ENCODE measurements at regions not wholly inside any gene's neighbourhood (a gene's known extent, or its start where the extent isn't known, plus 50 kb on each side); places are given as distances from the start of the nearest gene placed in this dataset.
A peak's percentile ranks its signal among the peaks of the same experiment; 100 is the strongest.
"Not testable (repeated sequence)": the region's sequence is repeated elsewhere in the genome, so short reads cannot be mapped to it uniquely, and the experiment has no call there.

- no peak for DNase-seq (ENCODE audit: low read depth, low spot score)
These were observed 179.9 kb upstream of the CXCL12 start for GRCh38 chr10:44564790-44565189.

GRCh38 chr10:44566786-44567185 is 181.9 kb upstream of the CXCL12 start:
- DNase-seq (ENCODE audit: low read depth, low spot score), result no peak

- no peak for DNase-seq (ENCODE audit: low read depth, low spot score)
These were observed 182.6 kb upstream of the CXCL12 start for GRCh38 chr10:44567471-44567870.

GRCh38 chr10:44569193-44570091 is 184.5 kb upstream of the CXCL12 start:
- peak; percentile 91 for DNase-seq (ENCODE audit: low read depth, low spot score)

- DNase-seq (ENCODE audit: low read depth, low spot score), result no peak
These were observed 186.8 kb upstream of the CXCL12 start for GRCh38 chr10:44571701-44572100.

- no peak for DNase-seq (ENCODE audit: low read depth, low spot score)
These were observed 187.2 kb upstream of the CXCL12 start for GRCh38 chr10:44572146-44572545.

- DNase-seq (ENCODE audit: low read depth, low spot score), result no peak
These were observed 188.9 kb upstream of the CXCL12 start for GRCh38 chr10:44573821-44574220.

GRCh38 chr10:44574596-44575480 is 189.9 kb upstream of the CXCL12 start:
- DNase-seq (ENCODE audit: low read depth, low spot score), result no peak

- no peak for DNase-seq (ENCODE audit: low read depth, low spot score)
These were observed 190.9 kb upstream of the CXCL12 start for GRCh38 chr10:44575601-44576380.

- DNase-seq (ENCODE audit: low read depth, low spot score), result no peak
These were observed 191.8 kb upstream of the CXCL12 start for GRCh38 chr10:44576702-44577191.

- DNase-seq (ENCODE audit: low read depth, low spot score), result no peak
These were observed 192.6 kb upstream of the CXCL12 start for GRCh38 chr10:44577533-44577932.

- no peak for DNase-seq (ENCODE audit: low read depth, low spot score)
These were observed 193.4 kb upstream of the CXCL12 start for GRCh38 chr10:44578271-44578670.

GRCh38 chr10:44578963-44579362 is 194.1 kb upstream of the CXCL12 start:
- DNase-seq (ENCODE audit: low read depth, low spot score), result not testable (repeated sequence)

GRCh38 chr10:44581996-44582395 is 197.1 kb upstream of the CXCL12 start:
- no peak for DNase-seq (ENCODE audit: low read depth, low spot score)

GRCh38 chr10:44587488-44588318 is 202.8 kb upstream of the CXCL12 start:
- no peak for DNase-seq (ENCODE audit: low read depth, low spot score)

GRCh38 chr10:44589181-44589943 is 204.5 kb upstream of the CXCL12 start:
- no peak for DNase-seq (ENCODE audit: low read depth, low spot score)

- no peak for DNase-seq (ENCODE audit: low read depth, low spot score)
These were observed 205.1 kb upstream of the CXCL12 start for GRCh38 chr10:44589944-44590449.

GRCh38 chr10:44591911-44592310 is 207.0 kb upstream of the CXCL12 start:
- no peak for DNase-seq (ENCODE audit: low read depth, low spot score)

- no peak for DNase-seq (ENCODE audit: low read depth, low spot score)
These were observed 209.1 kb upstream of the CXCL12 start for GRCh38 chr10:44593952-44594351.
